GM06990 (cell line): ENCODE measurements at regions not wholly inside any gene's neighbourhood (a gene's known extent, or its start where the extent isn't known, plus 50 kb on each side); places are given as distances from the start of the nearest gene placed in this dataset.
"Not testable (repeated sequence)": the region's sequence is repeated elsewhere in the genome, so short reads cannot be mapped to it uniquely, and the experiment has no call there.

ENCODE experiments used
- DNase-seq: peaks from one replicate; pipeline ENCODE4 v3.0.0-alpha.2; 2011; ENCODE audit not compliant: insufficient read length; ENCODE audit errors: extremely low read depth
- H3K27me3 ChIP-seq: replicated peaks from 2 replicates; pipeline ENCODE4 v1.6.0; 2011; ENCODE audit warnings: low read length; ENCODE audit not compliant: control insufficient read depth, insufficient read depth
- H3K36me3 ChIP-seq: 2 replicates; pipeline ENCODE4 v1.5.1; 2011; ENCODE audit warnings: low read length; ENCODE audit not compliant: control insufficient read depth, insufficient read depth
- H3K4me3 ChIP-seq: replicated peaks from 2 replicates; pipeline ENCODE4 v1.5.1; 2011; ENCODE audit warnings: low read depth, mild to moderate bottlenecking, control low read depth, low read length
- TF ChIP-seq, protein P1 (sequence below): IDR thresholded peaks from 2 replicates; pipeline ENCODE4 v1.5.1; 2011; ENCODE audit warnings: low read length, control low read depth, mild to moderate bottlenecking, inconsistent platforms; ENCODE audit not compliant: insufficient read depth, poor library complexity, severe bottlenecking

DNA sequence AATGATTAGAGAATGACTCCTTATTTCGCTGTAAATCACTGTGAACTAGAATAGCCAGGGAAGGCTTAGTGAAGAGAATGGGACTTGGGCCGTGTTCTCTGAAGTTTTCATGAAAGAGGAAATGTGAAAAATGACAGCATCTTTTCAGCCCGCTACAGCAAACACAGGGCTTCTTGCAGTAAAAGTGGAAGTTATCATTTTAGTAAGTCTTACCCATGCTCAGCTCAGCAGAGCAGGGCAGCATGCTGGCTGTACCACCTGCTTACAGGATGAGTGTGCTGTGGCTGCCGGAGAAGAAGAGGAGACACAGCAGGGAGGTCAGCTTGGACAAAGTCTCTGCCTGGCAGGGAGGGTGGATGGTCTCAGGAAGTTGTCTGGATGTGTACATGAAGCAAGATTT, 300.7 kb upstream of the DLGAP1 start:
- Histone ChIP-seq H3K4me3 (no peak overlapping the region), H3K36me3 (no peaks in the 10 kb centered on the region), H3K27me3 (no peaks in the 10 kb centered on the region)
- TF ChIP-seq, protein P1, sequence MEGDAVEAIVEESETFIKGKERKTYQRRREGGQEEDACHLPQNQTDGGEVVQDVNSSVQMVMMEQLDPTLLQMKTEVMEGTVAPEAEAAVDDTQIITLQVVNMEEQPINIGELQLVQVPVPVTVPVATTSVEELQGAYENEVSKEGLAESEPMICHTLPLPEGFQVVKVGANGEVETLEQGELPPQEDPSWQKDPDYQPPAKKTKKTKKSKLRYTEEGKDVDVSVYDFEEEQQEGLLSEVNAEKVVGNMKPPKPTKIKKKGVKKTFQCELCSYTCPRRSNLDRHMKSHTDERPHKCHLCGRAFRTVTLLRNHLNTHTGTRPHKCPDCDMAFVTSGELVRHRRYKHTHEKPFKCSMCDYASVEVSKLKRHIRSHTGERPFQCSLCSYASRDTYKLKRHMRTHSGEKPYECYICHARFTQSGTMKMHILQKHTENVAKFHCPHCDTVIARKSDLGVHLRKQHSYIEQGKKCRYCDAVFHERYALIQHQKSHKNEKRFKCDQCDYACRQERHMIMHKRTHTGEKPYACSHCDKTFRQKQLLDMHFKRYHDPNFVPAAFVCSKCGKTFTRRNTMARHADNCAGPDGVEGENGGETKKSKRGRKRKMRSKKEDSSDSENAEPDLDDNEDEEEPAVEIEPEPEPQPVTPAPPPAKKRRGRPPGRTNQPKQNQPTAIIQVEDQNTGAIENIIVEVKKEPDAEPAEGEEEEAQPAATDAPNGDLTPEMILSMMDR, result no peak
- DNase-seq, result peak; percentile 69

DNA sequence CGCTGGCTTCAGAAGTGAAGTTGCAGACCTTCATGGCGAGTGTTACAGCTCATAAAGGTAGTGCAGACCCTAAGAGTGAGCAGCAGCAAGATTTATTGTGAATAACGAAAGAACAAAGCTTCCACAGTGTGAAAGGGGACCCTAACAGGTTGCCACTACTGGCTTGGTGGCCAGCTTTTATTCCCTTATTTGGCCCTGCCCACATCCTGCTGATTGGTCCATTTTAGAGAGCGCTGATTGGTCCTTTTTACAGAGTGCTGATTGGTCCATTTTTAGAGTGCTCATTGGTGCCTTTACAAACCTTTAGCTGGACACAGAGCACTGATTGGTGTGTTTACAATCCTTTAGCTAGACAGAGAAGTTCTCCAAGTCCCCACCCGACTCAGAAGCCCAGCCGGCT, 298.0 kb upstream of the DLGAP1 start:
- not testable (repeated sequence) for DNase-seq, H3K4me3 ChIP-seq, H3K36me3 ChIP-seq, H3K27me3 ChIP-seq

DNA sequence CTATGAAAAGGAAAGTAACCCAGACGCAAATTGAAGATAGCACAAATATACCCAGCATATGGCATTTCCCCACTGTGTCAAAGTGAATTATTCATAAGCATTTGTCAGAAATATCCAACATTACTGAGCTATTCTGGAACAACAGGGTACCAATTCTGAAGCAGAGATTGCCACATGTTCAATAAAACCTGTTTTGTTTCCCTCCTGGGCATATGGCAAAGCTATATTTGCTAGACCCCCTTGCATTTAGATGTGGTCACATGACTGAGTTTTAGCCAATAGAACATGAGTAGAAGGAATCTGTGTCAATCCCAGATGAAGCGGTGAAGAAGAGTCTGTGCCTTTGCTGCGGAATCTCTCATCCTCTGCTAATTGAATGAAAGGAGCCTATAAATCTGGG, 296.4 kb upstream of the DLGAP1 start:
- no peak for DNase-seq
- Histone ChIP-seq H3K27me3 (no peaks in the 10 kb centered on the region), H3K36me3 (no peaks in the 10 kb centered on the region), H3K4me3 (no peak overlapping the region)
- TF ChIP-seq, protein P1, result no peak

DNA sequence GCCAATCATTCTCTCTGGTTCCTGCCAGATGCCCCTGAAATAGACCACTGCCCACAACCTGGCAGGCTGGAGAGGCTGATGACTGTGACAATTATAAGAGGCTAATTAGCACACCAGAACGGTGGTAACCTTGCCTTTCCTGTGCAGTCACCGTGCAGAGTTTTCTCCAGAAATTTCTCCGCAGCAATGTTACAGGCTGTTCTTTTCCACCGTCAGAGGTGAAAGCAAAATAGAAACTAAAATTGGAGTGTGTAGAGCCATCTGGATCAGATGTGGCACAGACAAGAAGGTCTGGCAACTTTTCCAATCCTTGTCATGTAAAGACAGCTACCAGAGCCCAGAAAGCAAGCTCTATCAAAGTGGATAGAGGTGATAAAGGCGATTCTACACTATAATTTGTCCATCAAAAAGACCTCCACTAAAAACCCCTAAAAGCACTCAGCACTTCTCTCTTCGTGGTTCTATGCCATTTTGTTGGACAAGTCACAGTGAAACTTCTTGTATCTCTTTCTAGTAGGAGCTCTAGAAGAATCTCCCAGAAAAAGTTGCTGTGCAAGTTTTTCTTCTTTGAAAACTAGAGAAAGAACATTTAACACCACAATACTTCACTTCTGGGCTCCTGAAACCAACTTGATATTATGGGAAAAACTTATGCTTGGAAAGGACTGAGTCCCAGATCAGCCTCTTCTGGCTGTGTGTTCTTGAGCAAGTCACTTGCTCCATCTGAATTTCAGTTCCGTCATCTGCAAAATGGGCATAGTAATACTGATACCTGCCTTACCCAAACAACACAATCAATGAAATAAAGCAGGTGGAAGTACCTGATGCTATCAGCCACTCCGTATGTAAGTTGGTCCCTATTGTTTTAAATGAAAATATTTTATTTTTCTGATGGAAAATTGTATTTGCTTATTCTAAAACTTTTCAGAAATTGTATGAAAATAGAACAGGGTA, 295.6 kb upstream of the DLGAP1 start:
- H3K36me3 ChIP-seq, result no peaks in the 10 kb centered on the region
- TF ChIP-seq, protein P1, result no peak
- peak; percentile 37 for DNase-seq
- H3K27me3 ChIP-seq, result no peaks in the 10 kb centered on the region
- no peak overlapping the region; the same call in 1 of the 2 replicates for H3K4me3 ChIP-seq

DNA sequence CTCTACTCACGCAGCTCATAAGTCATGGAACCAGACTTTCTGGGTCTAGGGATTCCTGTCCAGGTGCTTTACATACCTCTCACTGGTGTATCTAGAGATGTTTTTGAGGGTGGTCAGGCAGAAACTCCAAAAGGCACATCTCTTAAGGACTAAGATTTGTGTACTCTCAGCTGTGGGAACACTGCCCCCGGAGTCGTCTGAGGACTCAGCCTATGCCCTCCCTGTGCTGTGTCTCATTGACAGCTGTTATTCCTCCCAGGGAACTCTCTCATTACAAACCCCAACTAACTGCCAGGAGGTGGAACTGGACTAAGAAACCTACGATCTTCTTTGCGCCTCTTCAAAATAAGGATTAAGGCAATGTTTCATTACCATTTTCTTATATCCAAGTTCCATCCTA, 293.9 kb upstream of the DLGAP1 start:
- no peaks in the 10 kb centered on the region for H3K27me3 ChIP-seq
- no peak overlapping the region for H3K4me3 ChIP-seq
- no peak for DNase-seq
- TF ChIP-seq, protein P1, result no peak
- no peaks in the 10 kb centered on the region for H3K36me3 ChIP-seq

DNA sequence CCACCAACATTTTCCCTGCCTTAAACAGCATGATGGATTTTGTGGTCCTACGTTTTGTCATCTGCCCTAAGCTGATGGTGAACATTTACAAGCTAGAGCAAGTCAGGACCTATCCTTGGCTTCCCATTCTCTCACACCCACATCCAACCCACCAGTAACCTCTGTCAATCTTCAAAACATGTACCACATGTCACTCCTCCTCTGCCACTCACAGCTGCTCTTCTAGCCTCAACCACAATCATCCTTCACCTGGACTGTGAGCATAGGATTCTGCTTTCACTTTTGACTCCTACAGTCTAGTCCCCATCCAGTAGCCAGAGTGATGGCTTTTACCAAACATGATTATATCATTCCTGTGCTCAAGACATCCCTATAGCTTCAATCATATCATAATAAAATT, 279.8 kb upstream of the DLGAP1 start:
- TF ChIP-seq, protein P1, result no peak
- H3K36me3 ChIP-seq, result no peaks in the 10 kb centered on the region
- no peak overlapping the region for H3K4me3 ChIP-seq
- H3K27me3 ChIP-seq, result no peaks in the 10 kb centered on the region
- no peak for DNase-seq
